GM23338 (cell line): ENCODE measurements at regions not wholly inside any gene's neighbourhood (a gene's known extent, or its start where the extent isn't known, plus 50 kb on each side); places are given as distances from the start of the nearest gene placed in this dataset.

ENCODE experiments used
- ATAC-seq: fragments of 200-7000 bp; cut with Tn5 transposase; 3 replicates; pipeline ENCODE4 v1.9.1; 2020
- DNase-seq: peaks from one replicate; pipeline ENCODE4 v3.0.0-alpha.2; 2015; ENCODE audit warnings: low spot score
- H2AFZ ChIP-seq: fragments of 200-600 bp; sonication (generic); 2 replicates; pipeline ENCODE4 v1.8.0; 2016; ENCODE audit warnings: antibody characterized with exemption, mild to moderate bottlenecking, moderate library complexity
- H3F3A ChIP-seq: fragments of 200-600 bp; sonication (generic); replicated peaks from 2 replicates; pipeline ENCODE4 v1.8.0; 2017; ENCODE audit warnings: antibody characterized with exemption, mixed run types, low read depth
- H3K27ac ChIP-seq: fragments of 200-600 bp; sonication (generic); 2 replicates; pipeline ENCODE4 v1.6.1; 2016; ENCODE audit warnings: low read depth
- H3K27me3 ChIP-seq: fragments of 200-600 bp; sonication (generic); 2 replicates; pipeline ENCODE4 v1.8.0; 2016; ENCODE audit warnings: mild to moderate bottlenecking, mixed run types, moderate library complexity; ENCODE audit not compliant: insufficient read depth
- H3K36me3 ChIP-seq: fragments of 200-600 bp; sonication (generic); 2 replicates; pipeline ENCODE4 v1.8.0; 2016; ENCODE audit warnings: mild to moderate bottlenecking; ENCODE audit not compliant: insufficient read depth
- H3K4me1 ChIP-seq: fragments of 200-600 bp; sonication (generic); 2 replicates; pipeline ENCODE4 v1.8.0; 2016; ENCODE audit warnings: mild to moderate bottlenecking, moderate library complexity; ENCODE audit not compliant: insufficient read depth
- H3K4me2 ChIP-seq: fragments of 200-600 bp; sonication (generic); 2 replicates; pipeline ENCODE4 v1.7.1; 2017; ENCODE audit warnings: mixed run types
- H3K4me3 ChIP-seq: fragments of 200-600 bp; sonication (generic); 2 replicates; pipeline ENCODE4 v1.6.1; 2016; ENCODE audit warnings: mixed run types
- H3K79me2 ChIP-seq: fragments of 200-600 bp; sonication (generic); replicated peaks from 2 replicates; pipeline ENCODE4 v1.8.0; 2017; ENCODE audit warnings: mild to moderate bottlenecking; ENCODE audit not compliant: insufficient read depth
- H3K9me2 ChIP-seq: fragments of 200-600 bp; sonication (generic); 2 replicates; pipeline ENCODE4 v1.8.0; 2017; ENCODE audit not compliant: insufficient read depth
- H4K20me1 ChIP-seq: fragments of 200-600 bp; sonication (generic); replicated peaks from 2 replicates; pipeline ENCODE4 v1.8.0; 2017; ENCODE audit warnings: mild to moderate bottlenecking; ENCODE audit not compliant: insufficient read depth
- H3K27ac Mint-ChIP-seq: 2 replicates; pipeline ENCODE4 v1.8.0; 2020; ENCODE audit warnings: inconsistent platforms, mild to moderate bottlenecking, moderate library complexity, mixed read lengths
- H3K27me3 Mint-ChIP-seq: 3 replicates; pipeline ENCODE4 v1.8.0; 2022; ENCODE audit warnings: low read depth, mild to moderate bottlenecking, moderate library complexity, mixed read lengths, inconsistent platforms; ENCODE audit not compliant: insufficient read depth, poor library complexity
- H3K36me3 Mint-ChIP-seq: 3 replicates; pipeline ENCODE4 v1.8.0; 2021; ENCODE audit warnings: low read depth, mild to moderate bottlenecking, inconsistent platforms, moderate library complexity, mixed read lengths
- H3K4me1 Mint-ChIP-seq: 3 replicates; pipeline ENCODE4 v1.8.0; 2020; ENCODE audit warnings: mild to moderate bottlenecking, inconsistent platforms, mixed read lengths
- H3K4me3 Mint-ChIP-seq: 3 replicates; pipeline ENCODE4 v1.8.0; 2021; ENCODE audit warnings: moderate library complexity, mild to moderate bottlenecking, inconsistent platforms, mixed read lengths
- H3K9me3 Mint-ChIP-seq: 3 replicates; pipeline ENCODE4 v1.8.0; 2020; ENCODE audit warnings: moderate library complexity, mild to moderate bottlenecking, inconsistent platforms, mixed read lengths
- CREB1 ChIP-seq: fragments of 250-450 bp; sonication (Bioruptor Pico); IDR thresholded peaks from 2 replicates; pipeline ENCODE4 v1.5.0; 2020; ENCODE audit warnings: low read depth, mild to moderate bottlenecking, moderate library complexity
- EZH2 ChIP-seq: fragments of 200-600 bp; sonication (generic); IDR thresholded peaks from one replicate; pipeline ENCODE4 v1.8.0; 2017; ENCODE audit warnings: antibody characterized with exemption, mild to moderate bottlenecking, low read depth; ENCODE audit not compliant: unreplicated experiment
- EZH2phosphoT487 ChIP-seq: fragments of 200-600 bp; sonication (generic); IDR thresholded peaks from one replicate; pipeline ENCODE4 v1.8.1; 2018; ENCODE audit warnings: antibody characterized with exemption; ENCODE audit not compliant: unreplicated experiment
- JUNB ChIP-seq: IDR thresholded peaks from one replicate; pipeline ENCODE4 v1.6.1; 2016; ENCODE audit warnings: antibody characterized with exemption; ENCODE audit not compliant: unreplicated experiment
- NANOG ChIP-seq: IDR thresholded peaks from 2 replicates; pipeline ENCODE4 v1.6.1; 2016; ENCODE audit warnings: antibody characterized with exemption, borderline replicate concordance
- REST ChIP-seq: IDR thresholded peaks from one replicate; pipeline ENCODE4 v1.6.1; 2018; ENCODE audit warnings: antibody characterized with exemption; ENCODE audit not compliant: unreplicated experiment
- STAT1 ChIP-seq: IDR thresholded peaks from one replicate; pipeline ENCODE4 v1.6.1; 2016; ENCODE audit warnings: antibody characterized with exemption; ENCODE audit not compliant: unreplicated experiment
- ZNF114 ChIP-seq: fragments of 250-450 bp; sonication (Bioruptor Pico); IDR thresholded peaks from 2 replicates; pipeline ENCODE4 v1.5.0; 2020; ENCODE audit warnings: mild to moderate bottlenecking, moderate library complexity
- ZNF331 ChIP-seq: fragments of 250-450 bp; sonication (Bioruptor Pico); IDR thresholded peaks from 2 replicates; pipeline ENCODE4 v1.5.0; 2020; ENCODE audit warnings: low read depth, mild to moderate bottlenecking, moderate library complexity

- Mint-ChIP-seq H3K27me3 (no peaks in the 10 kb centered on the region), H3K9me3 (peaks cover 15% of the 10 kb centered on the region), H3K36me3 (peaks cover 4% of the 10 kb centered on the region; the same call in 2 of the 3 replicates), H3K27ac (no peak overlapping the region), H3K4me1 (peaks cover 2% of the 10 kb centered on the region; the same call in 2 of the 3 replicates), H3K4me3 (no peak overlapping the region)
- peaks cover 2% of the 10 kb centered on the region; the same call in 1 of the 2 replicates for H3K9me2 ChIP-seq
- no peak overlapping the region for H3K4me3 ChIP-seq
- no peak overlapping the region for H3K4me2 ChIP-seq
- DNase-seq = no peak
- no peaks in the 10 kb centered on the region for H3K27me3 ChIP-seq
- no peak for ATAC-seq
- no peaks in the 10 kb centered on the region for H3K36me3 ChIP-seq
- TF ChIP-seq NANOG = no peak
- no peak for TF ChIP-seq STAT1
- TF ChIP-seq EZH2phosphoT487 = no peak
- TF ChIP-seq JUNB = no peak
- TF ChIP-seq REST = no peak
- TF ChIP-seq ZNF331 (CRISPR knock-in tag) = no peak
- H2AFZ ChIP-seq = no peak overlapping the region
- no peaks in the 10 kb centered on the region for H3K79me2 ChIP-seq
- H3K4me1 ChIP-seq = peaks cover 3% of the 10 kb centered on the region; the same call in 1 of the 2 replicates
- H3K27ac ChIP-seq = no peak overlapping the region
- no peaks in the 10 kb centered on the region for H4K20me1 ChIP-seq
- H3F3A ChIP-seq = no peaks in the 10 kb centered on the region
Measured at GRCh38 chr2:223532712-223533111, 69.4 kb downstream of the SCG2 start.

GRCh38 chr2:223536546-223536945 lies 65.6 kb downstream of the SCG2 start:
- peaks cover 2% of the 10 kb centered on the region; the same call in 1 of the 2 replicates for H3K9me2 ChIP-seq
- H4K20me1 ChIP-seq = no peaks in the 10 kb centered on the region
- ATAC-seq (no peak), DNase-seq (no peak)
- no peaks in the 10 kb centered on the region for H3K36me3 ChIP-seq
- no peak overlapping the region for H2AFZ ChIP-seq
- H3K27ac Mint-ChIP-seq = no peak overlapping the region
- no peaks in the 10 kb centered on the region; the same call in 2 of the 3 replicates for H3K9me3 Mint-ChIP-seq
- no peak overlapping the region for H3K4me3 ChIP-seq
- H3K36me3 Mint-ChIP-seq = no peaks in the 10 kb centered on the region
- H3K4me2 ChIP-seq = no peak overlapping the region
- H3K27me3 ChIP-seq = no peaks in the 10 kb centered on the region
- H3K4me1 ChIP-seq = peaks cover 19% of the 10 kb centered on the region
- no peak overlapping the region for H3K27ac ChIP-seq
- no peaks in the 10 kb centered on the region for H3K27me3 Mint-ChIP-seq
- peaks cover 17% of the 10 kb centered on the region for H3K4me1 Mint-ChIP-seq
- H3F3A ChIP-seq = no peaks in the 10 kb centered on the region
- no peak overlapping the region for H3K4me3 Mint-ChIP-seq
- H3K79me2 ChIP-seq = no peaks in the 10 kb centered on the region
- no peak for TF ChIP-seq JUNB
- TF ChIP-seq EZH2 = no peak
- no peak for TF ChIP-seq CREB1
- no peak for TF ChIP-seq ZNF114 (CRISPR knock-in tag)
- no peak for TF ChIP-seq EZH2phosphoT487
- TF ChIP-seq NANOG = no peak
- TF ChIP-seq REST = no peak
